ENCODE measurements at regions not wholly inside any gene's neighbourhood (a gene's known extent, or its start where the extent isn't known, plus 50 kb on each side); places are given as distances from the start of the nearest gene placed in this dataset.

GRCh38 chr10:91017198-91017597 is 96.3 kb upstream of the ANKRD1 start:
- TF ChIP-seq, protein P1, sequence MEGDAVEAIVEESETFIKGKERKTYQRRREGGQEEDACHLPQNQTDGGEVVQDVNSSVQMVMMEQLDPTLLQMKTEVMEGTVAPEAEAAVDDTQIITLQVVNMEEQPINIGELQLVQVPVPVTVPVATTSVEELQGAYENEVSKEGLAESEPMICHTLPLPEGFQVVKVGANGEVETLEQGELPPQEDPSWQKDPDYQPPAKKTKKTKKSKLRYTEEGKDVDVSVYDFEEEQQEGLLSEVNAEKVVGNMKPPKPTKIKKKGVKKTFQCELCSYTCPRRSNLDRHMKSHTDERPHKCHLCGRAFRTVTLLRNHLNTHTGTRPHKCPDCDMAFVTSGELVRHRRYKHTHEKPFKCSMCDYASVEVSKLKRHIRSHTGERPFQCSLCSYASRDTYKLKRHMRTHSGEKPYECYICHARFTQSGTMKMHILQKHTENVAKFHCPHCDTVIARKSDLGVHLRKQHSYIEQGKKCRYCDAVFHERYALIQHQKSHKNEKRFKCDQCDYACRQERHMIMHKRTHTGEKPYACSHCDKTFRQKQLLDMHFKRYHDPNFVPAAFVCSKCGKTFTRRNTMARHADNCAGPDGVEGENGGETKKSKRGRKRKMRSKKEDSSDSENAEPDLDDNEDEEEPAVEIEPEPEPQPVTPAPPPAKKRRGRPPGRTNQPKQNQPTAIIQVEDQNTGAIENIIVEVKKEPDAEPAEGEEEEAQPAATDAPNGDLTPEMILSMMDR (IDR thresholded peaks at IDR 0.05; ENCODE audit: low read depth, low read length, missing input control), result no peak
- TF ChIP-seq YY1 (IDR thresholded peaks at IDR 0.05) (no peak), TAF1 (conservative IDR thresholded peaks at IDR 0.05) (no peak), EGR1 (IDR thresholded peaks at IDR 0.05; ENCODE audit: low read depth in 2 of 2) (no peak), HNF4A (conservative IDR thresholded peaks at IDR 0.05) (no peak), FOXA1 (IDR thresholded peaks at IDR 0.05) (no peak), SP1 (IDR thresholded peaks at IDR 0.05) (no peak)
